Stimulated activated CD4-positive, alpha-beta T cell treated with anti-CD3 and anti-CD28 coated beads, Interleukin-15, amount 100 ng/mL, for 48 hours (primary cell): ENCODE measurements at regions not wholly inside any gene's neighbourhood (a gene's known extent, or its start where the extent isn't known, plus 50 kb on each side); places are given as distances from the start of the nearest gene placed in this dataset.

Experiments
- DNase-seq, 2 donors: peaks; one replicate each; pipeline ENCODE4 v3.0.0-alpha.2; 2020; ENCODE audit warnings: low read depth in 2 of 2

- DNase-seq, result no peak
Observed at GRCh38 chr18:40558706-40559392, 1396.2 kb upstream of the PIK3C3 start.

- DNase-seq, result no peak
Observed at GRCh38 chr18:40555914-40556313, 1399.1 kb upstream of the PIK3C3 start.

GRCh38 chr18:40553029-40553428, 1402.0 kb upstream of the PIK3C3 start:
- no peak for DNase-seq

GRCh38 chr18:40546875-40547274, 1408.2 kb upstream of the PIK3C3 start:
- DNase-seq, result no peak

- DNase-seq, result no peak
Observed at GRCh38 chr18:40534723-40535122, 1420.3 kb upstream of the PIK3C3 start.

- no peak for DNase-seq
Observed at GRCh38 chr18:40532046-40532445, 1423.0 kb upstream of the PIK3C3 start.

- no peak for DNase-seq
Observed at GRCh38 chr18:40531051-40531450, 1424.0 kb upstream of the PIK3C3 start.

GRCh38 chr18:40529478-40529877, 1425.6 kb upstream of the PIK3C3 start:
- DNase-seq, result no peak

GRCh38 chr18:40524881-40525280, 1430.2 kb upstream of the PIK3C3 start:
- no peak for DNase-seq

GRCh38 chr18:40523287-40523686, 1431.7 kb upstream of the PIK3C3 start:
- DNase-seq, result no peak

- DNase-seq, result no peak
Observed at GRCh38 chr18:40501026-40501425, 1454.0 kb upstream of the PIK3C3 start.

GRCh38 chr18:40494603-40495002, 1460.4 kb upstream of the PIK3C3 start:
- no peak for DNase-seq

GRCh38 chr18:40493316-40493715, 1461.7 kb upstream of the PIK3C3 start:
- DNase-seq, result no peak

GRCh38 chr18:40489301-40489700, 1465.7 kb upstream of the PIK3C3 start:
- no peak for DNase-seq

GRCh38 chr18:40485318-40485717, 1469.7 kb upstream of the PIK3C3 start:
- no peak for DNase-seq

GRCh38 chr18:40473221-40474029, 1481.6 kb upstream of the PIK3C3 start:
- no peak for DNase-seq

- no peak for DNase-seq
Observed at GRCh38 chr18:40470723-40471122, 1484.3 kb upstream of the PIK3C3 start.

GRCh38 chr18:40469851-40470250, 1485.2 kb upstream of the PIK3C3 start:
- DNase-seq, result no peak

- no peak for DNase-seq
Observed at GRCh38 chr18:40469316-40469715, 1485.7 kb upstream of the PIK3C3 start.

- DNase-seq, result no peak
Observed at GRCh38 chr18:40464032-40464431, 1491.0 kb upstream of the PIK3C3 start.

- DNase-seq, result no peak
Observed at GRCh38 chr18:40453903-40454302, 1501.1 kb upstream of the PIK3C3 start.

- no peak for DNase-seq
Observed at GRCh38 chr18:40452599-40452998, 1502.4 kb upstream of the PIK3C3 start.

- no peak for DNase-seq
Observed at GRCh38 chr18:40450751-40451150, 1504.3 kb upstream of the PIK3C3 start.
